GM12878 (cell line): ENCODE measurements at regions not wholly inside any gene's neighbourhood (a gene's known extent, or its start where the extent isn't known, plus 50 kb on each side); places are given as distances from the start of the nearest gene placed in this dataset.

Experiments used
- CTCF ChIP-seq, 3 experiments: IDR thresholded peaks in 2 of 3; conservative IDR thresholded peaks in 1 of 3; 2 replicates each; pipeline ENCODE4 v1.5.1; 2011; ENCODE audit warnings: low read depth in 3 of 3, low read length in 3 of 3, mild to moderate bottlenecking in 3 of 3, control low read depth in 2 of 3, moderate library complexity in 2 of 3, inconsistent platforms in 1 of 3, mixed read lengths in 1 of 3; ENCODE audit not compliant: control insufficient read depth in 2 of 3, insufficient read depth in 1 of 3; ENCODE audit errors: extremely low read depth in 1 of 3
- EGR1 ChIP-seq, 2 experiments: IDR thresholded peaks; 1 replicate in 1 of 2; 2 replicates in 1 of 2; pipeline ENCODE4 v1.6.1; 2011 to 2012; ENCODE audit warnings: low read depth in 2 of 2, low read length in 2 of 2, borderline replicate concordance in 1 of 2, mild to moderate bottlenecking in 1 of 2, moderate library complexity in 1 of 2
- EP300 ChIP-seq, 2 experiments: fragments of 150-350 bp in 1 of 2; IDR thresholded peaks; 2 replicates each; pipeline ENCODE4 v1.6.1; 2011 to 2012; ENCODE audit warnings: low read depth in 2 of 2, low read length in 2 of 2, borderline replicate concordance in 1 of 2, improper control_type of control experiment in 1 of 2, inconsistent platforms in 1 of 2; ENCODE audit not compliant: control insufficient read depth in 1 of 2
- ESRRA ChIP-seq: IDR thresholded peaks from 2 replicates; pipeline ENCODE4 v1.6.1; 2012; ENCODE audit warnings: mild to moderate bottlenecking, low read length, improper control_type of control experiment
- EZH2 ChIP-seq: IDR thresholded peaks from 2 replicates; pipeline ENCODE4 v1.6.1; 2012; ENCODE audit warnings: low read depth, mild to moderate bottlenecking, control low read depth, inconsistent platforms, low read length, borderline replicate concordance; ENCODE audit not compliant: control insufficient read depth
- FOXM1 ChIP-seq: IDR thresholded peaks from 2 replicates; pipeline ENCODE4 v1.6.1; 2012; ENCODE audit warnings: low read depth, mild to moderate bottlenecking, inconsistent platforms, low read length, moderate library complexity
- MXI1 ChIP-seq: fragments of 150-350 bp; IDR thresholded peaks from 2 replicates; pipeline ENCODE4 v1.6.1; 2011; ENCODE audit warnings: low read depth, mild to moderate bottlenecking, inconsistent platforms, low read length, improper control_type of control experiment
- PKNOX1 ChIP-seq: fragments of 450-650 bp; IDR thresholded peaks from 2 replicates; pipeline ENCODE4 v1.6.1; 2016; ENCODE audit warnings: mild to moderate bottlenecking
- POLR2AphosphoS5 ChIP-seq: IDR thresholded peaks from 2 replicates; pipeline ENCODE4 v1.6.1; 2011; ENCODE audit warnings: mild to moderate bottlenecking, low read length, inconsistent platforms
- RELA ChIP-seq: fragments of 450-650 bp; IDR thresholded peaks from 2 replicates; pipeline ENCODE4 v1.8.0; 2014; ENCODE audit warnings: borderline replicate concordance; ENCODE audit not compliant: partially characterized antibody

- TF ChIP-seq CTCF (IDR thresholded peaks at IDR 0.05 in 2 of 3, conservative IDR thresholded peaks at IDR 0.05 in 1 of 3; ENCODE audit: control insufficient read depth in 2 of 3, extremely low read depth in 1 of 3, insufficient read depth in 1 of 3, low read depth in 3 of 3, low read length in 3 of 3) (no peak), MXI1 (no peak), EGR1 (IDR thresholded peaks at IDR 0.05; ENCODE audit: borderline replicate concordance in 1 of 2, low read depth in 2 of 2, low read length in 2 of 2) (no peak), EZH2 (no peak), ESRRA (no peak), POLR2AphosphoS5 (no peak), PKNOX1 (no peak), RELA (no peak), FOXM1 (no peak), EP300 (IDR thresholded peaks at IDR 0.05; ENCODE audit: borderline replicate concordance in 1 of 2, control insufficient read depth in 1 of 2, low read depth in 2 of 2, low read length in 2 of 2) (no peak)
These were observed 1428.2 kb upstream of the GBE1 start for GRCh38 chr3:83189634-83190033.
